Keratinocyte (primary cell): ENCODE measurements at regions not wholly inside any gene's neighbourhood (a gene's known extent, or its start where the extent isn't known, plus 50 kb on each side); places are given as distances from the start of the nearest gene placed in this dataset.

Source experiments
- DNase-seq: peaks from one replicate; pipeline ENCODE4 v3.0.0-alpha.2; 2011; ENCODE audit warnings: low read depth, missing footprints, low spot score
- FAIRE-seq: peaks from 2 replicates; lab custom pipeline; 2011; peaks lifted over from hg19 to GRCh38; lab: Jason Lieb, UNC
- H2AFZ ChIP-seq: 2 replicates; pipeline ENCODE4 v1.6.0; 2012; ENCODE audit warnings: low read length, control low read depth, inconsistent platforms; ENCODE audit not compliant: control insufficient read depth
- H3K27ac ChIP-seq: 2 replicates; pipeline ENCODE4 v1.5.1; 2011; ENCODE audit warnings: low read length; ENCODE audit not compliant: control insufficient read depth, insufficient read depth
- H3K27me3 ChIP-seq: 3 replicates; pipeline ENCODE4 v1.6.0; 2011; ENCODE audit warnings: low read length; ENCODE audit not compliant: control insufficient read depth, insufficient read depth; ENCODE audit errors: extremely low read depth
- H3K36me3 ChIP-seq, 2 experiments: 2 replicates in 1 of 2; 3 replicates in 1 of 2; pipeline ENCODE4 v1.5.1; 2011; ENCODE audit warnings: low read length in 2 of 2, mild to moderate bottlenecking in 1 of 2; ENCODE audit not compliant: control insufficient read depth in 2 of 2, insufficient read depth in 2 of 2; ENCODE audit errors: extremely low read depth in 1 of 2
- H3K4me1 ChIP-seq: 3 replicates; pipeline ENCODE4 v1.5.1; 2011; ENCODE audit warnings: low read length; ENCODE audit not compliant: control insufficient read depth, insufficient read depth; ENCODE audit errors: extremely low read depth
- H3K4me2 ChIP-seq: 3 replicates; pipeline ENCODE4 v1.6.0; 2011; ENCODE audit warnings: low read depth, low read length; ENCODE audit not compliant: control insufficient read depth, insufficient read depth; ENCODE audit errors: extremely low read depth
- H3K4me3 ChIP-seq, 3 experiments: fragments of 200-600 bp in 1 of 3; sonication (generic) in 1 of 3; 2 replicates in 2 of 3; 3 replicates in 1 of 3; pipeline ENCODE4 v1.5.1; 2011 to 2016; ENCODE audit warnings: low read length in 3 of 3, mild to moderate bottlenecking in 3 of 3, control low read depth in 2 of 3, inconsistent platforms in 1 of 3, low read depth in 1 of 3, mixed read lengths in 1 of 3, mixed run types in 1 of 3, moderate library complexity in 1 of 3; ENCODE audit not compliant: control insufficient read depth in 2 of 3, insufficient read depth in 2 of 3; ENCODE audit errors: extremely low read depth in 1 of 3
- H3K79me2 ChIP-seq: 2 replicates; pipeline ENCODE4 v1.6.0; 2012; ENCODE audit warnings: low read length; ENCODE audit not compliant: control insufficient read depth, insufficient read depth
- H3K9ac ChIP-seq: 3 replicates; pipeline ENCODE4 v1.6.0; 2011; ENCODE audit warnings: low read length; ENCODE audit not compliant: control insufficient read depth, insufficient read depth; ENCODE audit errors: extremely low read depth
- H3K9me1 ChIP-seq: 3 replicates; pipeline ENCODE4 v1.6.0; 2011; ENCODE audit warnings: low read length; ENCODE audit not compliant: control insufficient read depth, insufficient read depth; ENCODE audit errors: extremely low read depth
- H3K9me3 ChIP-seq: 2 replicates; pipeline ENCODE4 v1.5.1; 2012; ENCODE audit warnings: low read depth, low read length; ENCODE audit not compliant: control insufficient read depth
- H4K20me1 ChIP-seq: 3 replicates; pipeline ENCODE4 v1.6.0; 2011; ENCODE audit warnings: low read length; ENCODE audit not compliant: control insufficient read depth, insufficient read depth; ENCODE audit errors: extremely low read depth
- EZH2 ChIP-seq: IDR thresholded peaks from one replicate; pipeline ENCODE4 v1.6.1; 2012; ENCODE audit warnings: inconsistent platforms, mild to moderate bottlenecking, low read length, moderate library complexity
- dilution Hi-C: fragments of 300-500 bp; cut with MboI; formaldehyde crosslinking; loops from one replicate; pipeline ENCODE4 v1.7.0; 2020; ENCODE audit warnings: low sequenced_read_pairs; ENCODE audit not compliant: extremely low pct_ligation_motif_present
- small RNA-seq, 3 experiments: library from RNA; depleted of rRNA; stranded (forward); fragments of <200 nt; gene quantifications; one replicate each; pipeline ENCODE3, GENCODE V24; 2012; ENCODE audit warnings: low read depth in 3 of 3, low replicate concordance in 1 of 3; ENCODE audit not compliant: insufficient read length in 3 of 3
- TF ChIP-seq, protein P1 (sequence below), 3 experiments: IDR thresholded peaks in 1 of 3; conservative IDR thresholded peaks in 1 of 3; optimal IDR thresholded peaks in 1 of 3; 2 replicates in 2 of 3; 3 replicates in 1 of 3; pipeline versions ENCODE3 to v1.5.1; 2011; ENCODE audit warnings: low read length in 3 of 3, mild to moderate bottlenecking in 3 of 3, moderate library complexity in 2 of 3, control low read depth in 1 of 3, inconsistent platforms in 1 of 3; ENCODE audit not compliant: insufficient read depth in 2 of 3; ENCODE audit errors: extremely low read depth in 1 of 3

- H3K36me3 ChIP-seq: no peaks in the 10 kb centered on the region
- dilution Hi-C loops: no loop called here
- H3K4me1 ChIP-seq: no peaks in the 10 kb centered on the region
- H3K4me2 ChIP-seq: no peak overlapping the region
- no peaks in the 10 kb centered on the region for H3K27me3 ChIP-seq
- H4K20me1 ChIP-seq: no peaks in the 10 kb centered on the region
- H3K4me3 ChIP-seq: no peak overlapping the region
- no peaks in the 10 kb centered on the region for H3K79me2 ChIP-seq
- TF ChIP-seq, protein P1, sequence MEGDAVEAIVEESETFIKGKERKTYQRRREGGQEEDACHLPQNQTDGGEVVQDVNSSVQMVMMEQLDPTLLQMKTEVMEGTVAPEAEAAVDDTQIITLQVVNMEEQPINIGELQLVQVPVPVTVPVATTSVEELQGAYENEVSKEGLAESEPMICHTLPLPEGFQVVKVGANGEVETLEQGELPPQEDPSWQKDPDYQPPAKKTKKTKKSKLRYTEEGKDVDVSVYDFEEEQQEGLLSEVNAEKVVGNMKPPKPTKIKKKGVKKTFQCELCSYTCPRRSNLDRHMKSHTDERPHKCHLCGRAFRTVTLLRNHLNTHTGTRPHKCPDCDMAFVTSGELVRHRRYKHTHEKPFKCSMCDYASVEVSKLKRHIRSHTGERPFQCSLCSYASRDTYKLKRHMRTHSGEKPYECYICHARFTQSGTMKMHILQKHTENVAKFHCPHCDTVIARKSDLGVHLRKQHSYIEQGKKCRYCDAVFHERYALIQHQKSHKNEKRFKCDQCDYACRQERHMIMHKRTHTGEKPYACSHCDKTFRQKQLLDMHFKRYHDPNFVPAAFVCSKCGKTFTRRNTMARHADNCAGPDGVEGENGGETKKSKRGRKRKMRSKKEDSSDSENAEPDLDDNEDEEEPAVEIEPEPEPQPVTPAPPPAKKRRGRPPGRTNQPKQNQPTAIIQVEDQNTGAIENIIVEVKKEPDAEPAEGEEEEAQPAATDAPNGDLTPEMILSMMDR (optimal IDR thresholded peaks at IDR 0.05 in 1 of 3, IDR thresholded peaks at IDR 0.05 in 1 of 3, conservative IDR thresholded peaks at IDR 0.05 in 1 of 3; ENCODE audit: extremely low read depth in 1 of 3, insufficient read depth in 2 of 3, low read length in 3 of 3): no peak
- no peak for TF ChIP-seq EZH2
- DNase-seq (no peak), FAIRE-seq (no peak)
- H2AFZ ChIP-seq: no peak overlapping the region
- no peaks in the 10 kb centered on the region for H3K9me1 ChIP-seq
- no peak overlapping the region for H3K27ac ChIP-seq
- no peak overlapping the region for H3K9ac ChIP-seq
- no peaks in the 10 kb centered on the region for H3K9me3 ChIP-seq
These were observed 49.7 kb upstream of the CITED2 start for GRCh38 chr6:139423971-139424667.

Small RNA genes in the stretch of these regions (small RNA-seq; reads per million reads assigned to genes)
- 0 reads per million in 3 experiments for gene AL357080.1
- 0 reads per million in 3 experiments for gene MIR3668
- 0 reads per million in 3 experiments for gene MIR4465
- 0 reads per million in 3 experiments for gene RN7SKP106
- 0 to 2.3 (median 1.8) reads per million in 3 experiments for gene RNA5SP220
